HFFc6 (cell line): ENCODE measurements at regions not wholly inside any gene's neighbourhood (a gene's known extent, or its start where the extent isn't known, plus 50 kb on each side); places are given as distances from the start of the nearest gene placed in this dataset.

Experiments used
- DNase-seq: peaks from one replicate; pipeline ENCODE4 v3.0.0-alpha.2; 2018
- H3K27ac Mint-ChIP-seq: 2 replicates; pipeline ENCODE4 v1.8.0; 2020; ENCODE audit warnings: mild to moderate bottlenecking, mixed read lengths
- H3K27me3 Mint-ChIP-seq: 2 replicates; pipeline ENCODE4 v1.8.0; 2021; ENCODE audit warnings: mild to moderate bottlenecking, moderate library complexity, mixed read lengths; ENCODE audit not compliant: insufficient read depth
- H3K36me3 Mint-ChIP-seq: 2 replicates; pipeline ENCODE4 v1.8.0; 2021; ENCODE audit warnings: low read depth, mixed read lengths
- H3K4me1 Mint-ChIP-seq: 2 replicates; pipeline ENCODE4 v1.8.0; 2020; ENCODE audit warnings: low read depth, mixed read lengths
- H3K4me3 Mint-ChIP-seq: 2 replicates; pipeline ENCODE4 v1.8.0; 2020; ENCODE audit warnings: mild to moderate bottlenecking, moderate library complexity, mixed read lengths
- H3K9me3 Mint-ChIP-seq: 2 replicates; pipeline ENCODE4 v1.8.0; 2020; ENCODE audit warnings: mild to moderate bottlenecking, mixed read lengths
- CTCF ChIP-seq: fragments of 200-600 bp; sonication (generic); IDR thresholded peaks from 2 replicates; pipeline ENCODE4 v1.5.0; 2021; ENCODE audit warnings: antibody characterized with exemption, mild to moderate bottlenecking

GRCh38 chr12:34298971-34299801 is 276.9 kb downstream of the ALG10 start:
- H3K4me3 Mint-ChIP-seq: no peak overlapping the region
- no peaks in the 10 kb centered on the region for H3K4me1 Mint-ChIP-seq
- H3K9me3 Mint-ChIP-seq: peaks cover 84% of the 10 kb centered on the region
- H3K27me3 Mint-ChIP-seq: peaks cover 2% of the 10 kb centered on the region
- no peak for TF ChIP-seq CTCF
- DNase-seq: no peak
- peaks cover 17% of the 10 kb centered on the region for H3K36me3 Mint-ChIP-seq
- H3K27ac Mint-ChIP-seq: no peak overlapping the region

GRCh38 chr12:34299802-34300193 is 277.5 kb downstream of the ALG10 start:
- Mint-ChIP-seq H3K9me3 (peaks cover 84% of the 10 kb centered on the region), H3K4me3 (no peak overlapping the region), H3K27me3 (peaks cover 2% of the 10 kb centered on the region), H3K36me3 (peaks cover 17% of the 10 kb centered on the region), H3K27ac (no peak overlapping the region), H3K4me1 (no peaks in the 10 kb centered on the region)
- TF ChIP-seq CTCF: no peak
- DNase-seq: no peak

- no peak for DNase-seq
- H3K4me1 Mint-ChIP-seq: no peaks in the 10 kb centered on the region
- H3K36me3 Mint-ChIP-seq: peaks cover 20% of the 10 kb centered on the region
- no peak overlapping the region for H3K4me3 Mint-ChIP-seq
- no peak for TF ChIP-seq CTCF
- peaks cover 84% of the 10 kb centered on the region for H3K9me3 Mint-ChIP-seq
- H3K27me3 Mint-ChIP-seq: peaks cover 2% of the 10 kb centered on the region
- H3K27ac Mint-ChIP-seq: no peak overlapping the region
Measured at GRCh38 chr12:34300376-34301250, 278.3 kb downstream of the ALG10 start.

GRCh38 chr12:34301251-34302130 is 279.2 kb downstream of the ALG10 start:
- Mint-ChIP-seq H3K36me3 (peaks cover 24% of the 10 kb centered on the region), H3K27ac (no peak overlapping the region), H3K9me3 (peaks cover 91% of the 10 kb centered on the region), H3K4me3 (no peak overlapping the region), H3K27me3 (peaks cover 2% of the 10 kb centered on the region), H3K4me1 (no peaks in the 10 kb centered on the region)
- DNase-seq: no peak
- no peak for TF ChIP-seq CTCF
